ENCODE measurements at regions not wholly inside any gene's neighbourhood (a gene's known extent, or its start where the extent isn't known, plus 50 kb on each side); places are given as distances from the start of the nearest gene placed in this dataset.

GRCh38 chr2:234773129-234773528, 178.7 kb upstream of the SH3BP4 start:
- Histone ChIP-seq H3K27me3 (ENCODE audit: control insufficient read depth in 3 of 3, insufficient read depth in 3 of 3, low read length in 3 of 3) (no peaks in the 10 kb centered on the region), H3K4me3 (ENCODE audit: low read length in 3 of 3) (no peak overlapping the region), H3K27ac (ENCODE audit: low read depth, low read length) (no peak overlapping the region), H3K4me1 (ENCODE audit: control insufficient read depth in 3 of 3, insufficient read depth in 3 of 3, low read length in 3 of 3) (peaks cover 0 to 2% (median 0%) of the 10 kb centered on the region in 3 donors), H3K9me3 (ENCODE audit: control insufficient read depth in 3 of 3, low read length in 3 of 3) (no peaks in the 10 kb centered on the region), H3K36me3 (ENCODE audit: control insufficient read depth in 3 of 3, insufficient read depth in 3 of 3, low read length in 3 of 3) (no peaks in the 10 kb centered on the region), H3K9ac (ENCODE audit: low read depth in 1 of 3, low read length in 3 of 3) (no peak overlapping the region)

- no peak overlapping the region for H3K4me3 ChIP-seq (ENCODE audit: low read length in 3 of 3)
- H3K27me3 ChIP-seq (ENCODE audit: control insufficient read depth in 3 of 3, insufficient read depth in 3 of 3, low read length in 3 of 3), result no peaks in the 10 kb centered on the region
- no peaks in the 10 kb centered on the region for H3K36me3 ChIP-seq (ENCODE audit: control insufficient read depth in 3 of 3, insufficient read depth in 3 of 3, low read length in 3 of 3)
- H3K9me3 ChIP-seq (ENCODE audit: control insufficient read depth in 3 of 3, low read length in 3 of 3), result no peaks in the 10 kb centered on the region
- H3K9ac ChIP-seq (ENCODE audit: low read depth in 1 of 3, low read length in 3 of 3), result no peak overlapping the region
- H3K27ac ChIP-seq (ENCODE audit: low read depth, low read length), result no peak overlapping the region
- H3K4me1 ChIP-seq (ENCODE audit: control insufficient read depth in 3 of 3, insufficient read depth in 3 of 3, low read length in 3 of 3), result peaks cover 0 to 2% (median 0%) of the 10 kb centered on the region in 3 donors
Measured at GRCh38 chr2:234772733-234773060, 179.1 kb upstream of the SH3BP4 start.

GRCh38 chr2:234771980-234772732, 179.7 kb upstream of the SH3BP4 start:
- H3K36me3 ChIP-seq (ENCODE audit: control insufficient read depth in 3 of 3, insufficient read depth in 3 of 3, low read length in 3 of 3), result no peaks in the 10 kb centered on the region
- H3K4me3 ChIP-seq (ENCODE audit: low read length in 3 of 3), result no peak overlapping the region
- H3K9me3 ChIP-seq (ENCODE audit: control insufficient read depth in 3 of 3, low read length in 3 of 3), result no peaks in the 10 kb centered on the region
- H3K4me1 ChIP-seq (ENCODE audit: control insufficient read depth in 3 of 3, insufficient read depth in 3 of 3, low read length in 3 of 3), result peaks cover 0 to 2% (median 0%) of the 10 kb centered on the region in 3 donors
- H3K27ac ChIP-seq (ENCODE audit: low read depth, low read length), result no peak overlapping the region
- H3K27me3 ChIP-seq (ENCODE audit: control insufficient read depth in 3 of 3, insufficient read depth in 3 of 3, low read length in 3 of 3), result no peaks in the 10 kb centered on the region
- no peak overlapping the region for H3K9ac ChIP-seq (ENCODE audit: low read depth in 1 of 3, low read length in 3 of 3)

GRCh38 chr2:234771176-234771575, 180.6 kb upstream of the SH3BP4 start:
- Histone ChIP-seq H3K4me3 (ENCODE audit: low read length in 3 of 3) (no peak overlapping the region), H3K4me1 (ENCODE audit: control insufficient read depth in 3 of 3, insufficient read depth in 3 of 3, low read length in 3 of 3) (peaks cover 0 to 2% (median 0%) of the 10 kb centered on the region in 3 donors), H3K36me3 (ENCODE audit: control insufficient read depth in 3 of 3, insufficient read depth in 3 of 3, low read length in 3 of 3) (no peaks in the 10 kb centered on the region), H3K27me3 (ENCODE audit: control insufficient read depth in 3 of 3, insufficient read depth in 3 of 3, low read length in 3 of 3) (peaks cover 0 to 5% (median 3%) of the 10 kb centered on the region in 3 donors), H3K27ac (ENCODE audit: low read depth, low read length) (no peak overlapping the region), H3K9me3 (ENCODE audit: control insufficient read depth in 3 of 3, low read length in 3 of 3) (no peaks in the 10 kb centered on the region), H3K9ac (ENCODE audit: low read depth in 1 of 3, low read length in 3 of 3) (no peak overlapping the region)

GRCh38 chr2:234770715-234771141, 181.1 kb upstream of the SH3BP4 start:
- no peak overlapping the region for H3K9ac ChIP-seq (ENCODE audit: low read depth in 1 of 3, low read length in 3 of 3)
- peaks cover 0 to 2% (median 0%) of the 10 kb centered on the region in 3 donors for H3K4me1 ChIP-seq (ENCODE audit: control insufficient read depth in 3 of 3, insufficient read depth in 3 of 3, low read length in 3 of 3)
- no peaks in the 10 kb centered on the region for H3K36me3 ChIP-seq (ENCODE audit: control insufficient read depth in 3 of 3, insufficient read depth in 3 of 3, low read length in 3 of 3)
- H3K27me3 ChIP-seq (ENCODE audit: control insufficient read depth in 3 of 3, insufficient read depth in 3 of 3, low read length in 3 of 3), result peaks cover 0 to 5% (median 3%) of the 10 kb centered on the region in 3 donors
- H3K27ac ChIP-seq (ENCODE audit: low read depth, low read length), result no peak overlapping the region
- H3K4me3 ChIP-seq (ENCODE audit: low read length in 3 of 3), result no peak overlapping the region
- H3K9me3 ChIP-seq (ENCODE audit: control insufficient read depth in 3 of 3, low read length in 3 of 3), result no peaks in the 10 kb centered on the region

GRCh38 chr2:234770031-234770506, 181.7 kb upstream of the SH3BP4 start:
- Histone ChIP-seq H3K4me1 (ENCODE audit: control insufficient read depth in 3 of 3, insufficient read depth in 3 of 3, low read length in 3 of 3) (peaks cover 0 to 2% (median 0%) of the 10 kb centered on the region in 3 donors), H3K9me3 (ENCODE audit: control insufficient read depth in 3 of 3, low read length in 3 of 3) (no peaks in the 10 kb centered on the region), H3K9ac (ENCODE audit: low read depth in 1 of 3, low read length in 3 of 3) (no peak overlapping the region), H3K27me3 (ENCODE audit: control insufficient read depth in 3 of 3, insufficient read depth in 3 of 3, low read length in 3 of 3) (peaks cover 0 to 8% (median 5%) of the 10 kb centered on the region in 3 donors), H3K4me3 (ENCODE audit: low read length in 3 of 3) (no peak overlapping the region), H3K27ac (ENCODE audit: low read depth, low read length) (no peak overlapping the region), H3K36me3 (ENCODE audit: control insufficient read depth in 3 of 3, insufficient read depth in 3 of 3, low read length in 3 of 3) (no peaks in the 10 kb centered on the region)

- Histone ChIP-seq H3K9ac (ENCODE audit: low read depth in 1 of 3, low read length in 3 of 3) (no peak overlapping the region), H3K9me3 (ENCODE audit: control insufficient read depth in 3 of 3, low read length in 3 of 3) (no peaks in the 10 kb centered on the region), H3K36me3 (ENCODE audit: control insufficient read depth in 3 of 3, insufficient read depth in 3 of 3, low read length in 3 of 3) (no peaks in the 10 kb centered on the region), H3K4me1 (ENCODE audit: control insufficient read depth in 3 of 3, insufficient read depth in 3 of 3, low read length in 3 of 3) (peaks cover 0 to 2% (median 0%) of the 10 kb centered on the region in 3 donors), H3K27me3 (ENCODE audit: control insufficient read depth in 3 of 3, insufficient read depth in 3 of 3, low read length in 3 of 3) (peaks cover 0 to 12% (median 5%) of the 10 kb centered on the region in 3 donors), H3K4me3 (ENCODE audit: low read length in 3 of 3) (no peak overlapping the region), H3K27ac (ENCODE audit: low read depth, low read length) (no peak overlapping the region)
Measured at GRCh38 chr2:234768608-234769196, 183.1 kb upstream of the SH3BP4 start.

- H3K36me3 ChIP-seq (ENCODE audit: control insufficient read depth in 3 of 3, insufficient read depth in 3 of 3, low read length in 3 of 3), result no peaks in the 10 kb centered on the region
- no peak overlapping the region for H3K4me3 ChIP-seq (ENCODE audit: low read length in 3 of 3)
- H3K9ac ChIP-seq (ENCODE audit: low read depth in 1 of 3, low read length in 3 of 3), result no peak overlapping the region
- peaks cover 0 to 15% (median 5%) of the 10 kb centered on the region in 3 donors for H3K27me3 ChIP-seq (ENCODE audit: control insufficient read depth in 3 of 3, insufficient read depth in 3 of 3, low read length in 3 of 3)
- no peak overlapping the region for H3K27ac ChIP-seq (ENCODE audit: low read depth, low read length)
- no peaks in the 10 kb centered on the region for H3K4me1 ChIP-seq (ENCODE audit: control insufficient read depth in 3 of 3, insufficient read depth in 3 of 3, low read length in 3 of 3)
- H3K9me3 ChIP-seq (ENCODE audit: control insufficient read depth in 3 of 3, low read length in 3 of 3), result no peaks in the 10 kb centered on the region
Measured at GRCh38 chr2:234765279-234765678, 186.5 kb upstream of the SH3BP4 start.

- H3K27me3 ChIP-seq (ENCODE audit: control insufficient read depth in 3 of 3, insufficient read depth in 3 of 3, low read length in 3 of 3), result peaks cover 0 to 15% (median 5%) of the 10 kb centered on the region in 3 donors
- no peaks in the 10 kb centered on the region for H3K36me3 ChIP-seq (ENCODE audit: control insufficient read depth in 3 of 3, insufficient read depth in 3 of 3, low read length in 3 of 3)
- H3K27ac ChIP-seq (ENCODE audit: low read depth, low read length), result no peak overlapping the region
- no peaks in the 10 kb centered on the region for H3K4me1 ChIP-seq (ENCODE audit: control insufficient read depth in 3 of 3, insufficient read depth in 3 of 3, low read length in 3 of 3)
- H3K4me3 ChIP-seq (ENCODE audit: low read length in 3 of 3), result no peak overlapping the region
- H3K9me3 ChIP-seq (ENCODE audit: control insufficient read depth in 3 of 3, low read length in 3 of 3), result peaks cover 0 to 3% (median 0%) of the 10 kb centered on the region in 3 donors
- H3K9ac ChIP-seq (ENCODE audit: low read depth in 1 of 3, low read length in 3 of 3), result no peak overlapping the region
Measured at GRCh38 chr2:234764372-234764771, 187.4 kb upstream of the SH3BP4 start.

All from skeletal muscle tissue (tissue), 3 donors.